ENCODE measurements at regions not wholly inside any gene's neighbourhood (a gene's known extent, or its start where the extent isn't known, plus 50 kb on each side); places are given as distances from the start of the nearest gene placed in this dataset.

GRCh38 chr5:61689153-61689846 is 357.2 kb downstream of the ZSWIM6 start:
- no peak for TF ChIP-seq CTCF (IDR thresholded peaks at IDR 0.05)
- no peak for TF ChIP-seq POLR2A (IDR thresholded peaks at IDR 0.05)

All from testis (tissue), 2 donors.